DMS153 treated with DMSO at 0.1 percent for 48 hours (cell line): ENCODE measurements at regions not wholly inside any gene's neighbourhood (a gene's known extent, or its start where the extent isn't known, plus 50 kb on each side); places are given as distances from the start of the nearest gene placed in this dataset.

Experiments
- DNase-seq: peaks from one replicate; lab custom pipeline; 2025; ENCODE audit not compliant: unreplicated experiment; lab: John Stamatoyannopoulos, UW

DNA sequence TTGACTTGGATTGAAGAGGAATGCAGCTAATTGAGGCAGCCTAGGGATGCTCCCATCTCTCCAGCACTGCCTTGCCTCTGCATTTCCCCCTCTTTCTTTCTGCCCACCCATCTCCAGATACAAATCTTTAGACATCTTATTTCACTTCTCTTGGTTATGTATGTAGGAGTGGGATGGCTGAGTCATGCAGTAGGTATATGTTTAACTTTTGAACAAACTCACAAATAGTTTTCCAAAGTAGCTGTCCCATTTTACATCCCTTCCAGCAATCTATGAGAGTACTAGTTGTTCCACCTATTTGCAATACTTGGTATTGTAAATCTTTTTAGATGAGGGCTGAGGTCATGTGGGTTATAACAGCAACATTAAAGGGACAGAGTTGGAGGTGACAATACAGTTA lies 329.9 kb downstream of the DYSF start:
- no peak for DNase-seq

DNA sequence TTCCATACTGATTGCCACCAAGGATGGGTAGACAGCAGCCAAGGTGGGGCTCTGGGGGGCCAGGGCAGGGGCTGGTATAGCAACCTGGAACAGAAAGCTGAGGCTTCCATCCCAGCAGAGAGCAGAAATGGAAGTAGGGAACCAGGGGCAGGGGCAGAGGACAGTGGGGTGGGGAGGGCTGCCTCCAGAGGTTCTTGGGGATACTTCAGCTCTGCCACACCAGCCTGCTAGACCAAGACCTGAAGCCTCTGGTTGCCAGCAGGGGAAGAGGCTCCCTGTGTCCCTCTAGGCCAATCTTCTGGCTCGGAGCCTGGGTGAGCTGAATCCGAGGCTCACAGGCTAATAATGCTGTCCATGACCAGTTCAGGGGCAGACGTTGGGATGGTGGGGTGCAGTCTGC lies 329.0 kb downstream of the DYSF start:
- DNase-seq: no peak

DNA sequence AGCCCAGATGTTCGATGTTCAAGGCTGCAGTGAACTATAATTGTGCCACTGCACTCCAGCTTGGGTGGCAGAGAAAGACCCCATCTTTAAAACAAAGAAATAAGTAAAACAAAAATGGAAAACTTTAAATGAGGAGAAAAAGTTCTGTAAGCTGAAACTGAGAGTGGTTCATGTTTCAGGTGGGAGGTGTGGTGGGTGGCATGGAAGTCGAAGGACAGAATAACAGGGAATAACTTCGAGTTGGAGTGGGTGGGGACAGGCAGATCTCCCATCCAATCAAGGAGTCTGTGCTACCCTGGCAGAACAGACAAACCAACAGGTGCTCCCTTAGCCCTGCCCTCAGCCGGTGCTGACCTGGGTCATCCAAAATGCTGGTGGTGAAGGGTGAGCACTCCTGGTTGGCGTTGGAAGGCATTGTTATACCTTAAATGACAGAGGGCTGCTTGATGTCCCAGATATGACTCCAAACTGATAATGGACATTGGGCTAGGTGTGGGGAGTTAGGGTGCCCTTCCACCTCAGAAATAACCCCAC lies 328.4 kb downstream of the DYSF start:
- no peak for DNase-seq

DNA sequence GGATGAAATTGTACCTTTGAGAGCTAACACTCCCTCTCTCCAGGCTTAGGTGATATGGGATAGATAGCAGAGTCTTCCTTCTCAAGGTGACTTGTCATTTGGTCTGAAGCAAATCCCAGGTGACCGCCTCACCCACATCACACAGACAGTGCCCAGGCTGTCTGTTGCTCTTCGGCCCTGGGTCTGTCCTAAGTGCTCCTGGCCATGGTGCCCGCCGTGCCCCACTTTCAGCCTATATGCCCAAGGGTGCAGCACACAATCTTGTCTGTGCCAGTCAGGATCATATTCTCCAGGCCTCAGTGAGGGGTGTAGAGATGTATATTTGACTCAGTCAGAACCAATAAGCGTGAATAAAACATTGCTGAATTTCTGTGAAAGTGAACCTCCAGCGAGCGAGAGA lies 326.8 kb downstream of the DYSF start:
- DNase-seq: no peak

DNA sequence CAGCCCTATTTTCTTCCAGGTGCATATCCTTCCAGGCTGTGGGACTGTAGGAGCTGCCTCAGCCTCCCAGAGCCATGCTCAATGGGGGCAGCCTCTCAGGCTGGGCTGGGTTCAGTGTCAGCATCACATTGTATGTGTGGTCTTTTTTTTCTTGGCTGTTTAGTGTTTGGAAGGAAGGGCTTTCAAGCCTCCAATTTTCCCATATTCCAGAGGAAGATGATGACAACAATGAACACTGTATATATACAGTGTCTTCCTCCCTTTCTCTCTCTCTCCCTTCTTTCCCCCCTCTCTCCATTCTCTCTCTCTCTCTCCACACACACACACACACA lies 326.4 kb downstream of the DYSF start:
- DNase-seq: no peak

DNA sequence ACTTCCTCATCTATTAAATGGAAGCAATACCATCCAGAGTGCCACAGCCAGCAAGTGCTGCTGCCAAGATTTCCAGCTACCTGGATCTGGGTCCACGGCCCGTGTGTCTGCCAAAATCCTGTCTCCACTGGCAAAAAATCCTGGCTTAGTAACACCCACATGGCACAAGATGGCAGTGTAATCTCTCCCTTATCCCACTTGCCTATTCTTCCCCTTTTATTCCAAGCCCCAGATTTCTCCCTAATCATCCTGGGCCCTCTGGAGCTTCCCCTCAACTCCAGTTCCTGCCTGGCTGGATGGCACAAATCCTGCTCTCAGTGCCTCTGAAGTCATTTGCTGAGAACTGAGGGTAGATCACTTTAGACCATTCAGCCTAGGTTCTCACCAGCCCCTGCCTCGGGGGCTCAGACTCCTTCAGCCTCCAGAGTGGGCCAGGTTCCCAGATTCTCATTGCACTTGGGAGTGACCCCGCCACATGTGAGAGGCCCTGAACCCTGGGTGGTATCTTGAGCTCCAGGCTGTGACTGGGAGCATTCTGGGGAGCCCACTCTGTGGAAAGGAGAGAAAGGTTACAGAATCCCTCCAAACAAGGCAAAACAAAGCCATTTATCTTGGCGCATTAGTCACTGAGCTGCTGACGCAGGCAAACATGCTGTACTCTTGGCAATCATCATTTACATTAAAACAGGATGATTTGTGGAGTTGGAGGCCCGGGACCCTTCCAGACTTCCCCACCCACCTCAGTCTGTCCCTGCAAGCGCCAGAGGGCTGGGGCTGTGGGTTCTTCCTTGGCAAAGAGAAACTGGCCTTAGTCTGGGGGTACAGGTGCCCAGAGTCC lies 325.8 kb downstream of the DYSF start:
- DNase-seq: no peak

DNA sequence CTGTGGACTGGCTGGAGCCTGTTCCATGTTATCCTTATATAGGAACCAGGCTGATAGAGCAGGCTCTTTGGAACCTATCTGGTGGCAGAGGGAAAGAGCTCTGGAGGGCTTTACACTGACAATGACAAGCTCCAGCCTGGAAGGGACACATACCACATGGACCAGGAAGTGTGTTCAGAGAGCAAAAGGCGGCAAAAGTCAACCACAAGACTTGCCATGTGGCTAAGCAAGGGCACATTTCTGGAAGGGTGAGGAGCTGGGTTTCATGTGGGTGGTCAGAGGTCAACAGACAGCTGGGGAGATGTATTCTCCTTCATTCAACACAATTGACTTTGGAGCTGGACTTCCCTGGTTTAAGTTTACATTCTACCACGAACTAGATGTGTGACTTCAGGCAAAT lies 325.2 kb downstream of the DYSF start:
- no peak for DNase-seq

DNA sequence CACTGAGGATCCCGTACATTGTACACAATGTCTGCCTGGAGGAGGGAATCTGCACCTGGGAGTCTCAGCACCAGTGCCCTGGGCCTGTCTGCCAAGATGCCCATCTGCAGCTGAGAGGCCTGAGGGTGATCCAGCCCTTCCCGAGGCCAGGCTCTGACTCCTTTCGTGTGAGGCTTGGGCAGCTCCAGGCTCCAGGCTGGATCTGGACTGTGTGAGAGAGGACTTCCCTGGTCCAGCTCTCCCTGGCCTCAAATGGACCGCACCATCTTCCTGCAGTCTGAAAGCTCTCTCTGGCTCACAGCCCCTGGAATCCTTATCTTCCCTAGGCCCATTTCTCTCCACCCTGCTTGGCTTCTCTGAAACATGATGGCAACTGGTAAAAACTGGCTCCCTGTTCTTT lies 324.6 kb downstream of the DYSF start:
- DNase-seq: no peak

DNA sequence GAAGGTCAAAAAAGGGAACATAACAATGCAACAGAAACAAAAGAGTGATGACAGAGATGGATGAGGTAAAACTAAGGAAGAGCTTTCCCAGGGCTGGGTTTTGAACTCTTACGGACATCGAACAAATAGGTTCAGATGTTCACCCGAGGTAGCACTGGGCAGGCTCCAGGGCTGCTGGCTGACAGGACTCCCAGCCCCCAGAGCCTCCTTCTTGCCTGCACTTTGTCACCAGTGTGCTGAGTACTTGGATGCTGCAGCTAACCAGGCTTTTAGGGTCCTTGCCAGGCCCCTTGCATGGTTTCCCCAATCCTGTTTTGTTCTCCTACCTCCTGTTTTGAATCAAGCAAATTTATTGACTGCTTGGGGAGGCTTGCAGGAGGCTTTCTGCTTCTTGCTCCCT lies 322.9 kb downstream of the DYSF start:
- no peak for DNase-seq

DNA sequence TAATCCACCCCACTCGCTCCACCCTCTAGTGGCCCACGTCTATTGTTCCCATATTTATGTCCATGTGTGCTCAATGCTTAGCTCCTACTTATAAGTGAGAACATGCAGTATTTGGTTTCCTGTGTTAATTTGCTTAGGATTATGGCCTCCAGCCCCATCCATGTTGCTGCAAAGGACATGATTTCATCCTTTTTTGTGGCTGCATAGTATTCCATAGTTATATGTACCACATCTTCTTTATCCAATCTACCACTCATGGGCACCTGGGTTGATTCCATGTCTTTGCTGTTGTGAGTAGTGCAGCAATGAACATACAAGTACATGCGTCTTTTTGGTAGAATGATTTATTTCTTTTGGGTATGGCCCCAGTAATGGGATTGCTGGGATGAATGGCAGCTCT lies 319.9 kb downstream of the DYSF start:
- DNase-seq: no peak

DNA sequence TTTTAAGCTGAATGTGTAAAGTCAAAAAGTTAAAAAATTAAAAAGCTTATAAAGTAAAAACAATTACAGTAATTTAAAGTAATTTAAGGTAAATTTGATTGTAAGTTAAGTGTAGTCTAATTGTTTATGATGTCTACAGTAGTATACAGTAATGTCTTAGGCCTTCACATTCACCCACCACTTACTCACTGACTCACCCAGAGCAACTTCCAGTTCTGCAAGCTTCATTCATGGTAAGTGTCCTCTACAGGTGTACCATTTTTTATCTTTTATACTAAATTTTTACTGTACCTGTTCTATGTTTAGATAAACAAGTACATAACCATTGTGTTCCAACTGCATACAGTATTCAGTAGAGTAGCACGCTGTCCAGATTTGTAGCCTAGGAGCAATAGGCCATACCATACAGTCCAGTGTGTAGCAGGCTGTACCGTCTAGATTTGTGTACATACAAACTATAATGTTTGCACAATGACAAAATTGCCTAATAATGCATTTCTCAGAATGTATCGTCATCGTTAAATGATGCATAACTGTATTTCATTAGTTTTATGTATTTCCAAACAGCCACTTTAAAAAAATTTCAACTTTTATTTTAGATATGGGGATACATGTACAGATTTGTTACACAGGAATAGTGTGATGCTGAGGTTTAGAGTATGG lies 319.3 kb downstream of the DYSF start:
- DNase-seq: no peak

DNA sequence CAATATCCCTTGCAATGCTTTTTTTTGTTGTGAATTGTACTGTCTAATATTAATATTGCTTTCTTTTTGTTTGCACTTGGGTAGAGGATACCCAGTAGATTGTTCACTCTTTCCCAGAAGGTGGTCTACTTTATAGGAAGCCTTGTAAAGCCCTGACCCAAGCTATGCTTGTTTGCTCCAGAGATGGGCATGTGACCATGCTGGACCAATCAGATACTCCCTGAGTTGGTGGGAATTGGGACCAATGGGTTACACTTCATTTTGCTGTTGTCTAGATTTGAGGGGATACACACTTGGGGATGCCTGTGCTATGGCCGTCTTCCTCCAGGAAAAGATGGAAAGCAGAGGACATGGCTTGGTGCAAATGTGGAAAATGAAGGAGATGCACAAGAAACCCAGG lies 314.3 kb downstream of the DYSF start:
- no peak for DNase-seq

DNA sequence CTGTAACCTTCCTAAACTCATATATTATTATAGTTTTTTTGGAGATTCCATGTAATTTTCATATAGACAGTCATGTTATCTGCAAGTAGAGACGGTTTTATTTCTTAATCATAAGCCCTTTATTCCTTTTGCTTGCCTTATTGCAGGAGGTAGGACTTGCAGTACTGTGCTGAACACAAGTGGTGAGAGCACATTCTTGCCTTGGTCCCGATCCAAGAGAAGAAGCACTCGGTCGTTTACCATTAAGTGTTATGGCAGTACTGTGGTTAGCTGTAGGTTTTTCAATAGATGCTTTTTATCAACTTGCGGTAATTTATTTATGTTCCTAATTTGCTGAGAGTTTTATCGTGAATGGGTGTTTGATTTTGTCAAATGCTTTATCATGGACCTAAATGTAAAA lies 305.7 kb downstream of the DYSF start:
- no peak for DNase-seq

DNA sequence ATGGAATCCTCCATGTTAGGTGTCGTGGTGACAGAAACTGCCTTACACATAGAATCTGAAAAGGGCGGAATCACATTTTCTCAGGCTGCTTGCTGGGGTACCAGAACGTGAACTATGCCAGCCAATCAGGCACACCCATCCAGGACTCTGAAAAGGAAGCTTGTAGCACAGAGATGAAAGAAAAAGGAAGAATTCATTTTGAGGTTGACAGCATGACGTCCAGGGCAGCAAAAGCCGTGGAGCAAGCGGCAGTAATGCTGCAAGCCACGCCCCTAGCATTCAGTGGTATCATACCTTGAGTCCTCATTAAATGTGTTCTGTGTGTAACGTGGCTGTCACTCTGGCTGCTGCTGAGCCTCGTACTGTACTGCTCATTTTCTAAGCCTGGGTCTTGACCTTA lies 304.0 kb downstream of the DYSF start:
- DNase-seq: no peak

DNA sequence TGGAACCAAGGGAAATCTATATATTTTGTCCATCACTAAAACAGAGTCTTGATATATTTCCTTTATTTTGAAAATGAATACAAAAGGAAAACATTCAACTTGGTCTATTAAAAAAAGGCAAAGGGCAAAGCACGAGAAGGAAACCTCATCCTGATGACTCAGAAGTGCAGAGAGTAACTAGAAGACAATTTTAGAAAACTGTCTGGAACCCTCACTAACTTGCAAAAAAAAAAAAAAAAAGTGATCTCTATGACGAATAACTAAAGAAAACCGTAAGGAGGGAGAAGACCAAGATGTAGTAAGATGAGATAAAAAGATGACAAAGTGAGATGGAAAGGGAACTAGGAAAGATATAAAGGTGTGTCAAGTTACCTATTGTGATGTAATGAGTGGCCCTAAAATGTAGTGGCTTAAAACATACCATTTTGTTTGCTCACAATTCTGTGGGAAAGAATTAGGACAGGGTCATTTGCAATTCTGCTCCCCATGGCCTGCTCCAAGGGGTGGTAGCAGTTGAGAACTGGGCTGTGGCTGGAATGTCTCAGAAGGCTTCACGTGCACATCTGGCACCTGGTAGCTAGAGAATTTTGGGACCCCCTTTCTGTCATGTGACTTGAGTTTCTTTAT lies 303.0 kb downstream of the DYSF start:
- no peak for DNase-seq

DNA sequence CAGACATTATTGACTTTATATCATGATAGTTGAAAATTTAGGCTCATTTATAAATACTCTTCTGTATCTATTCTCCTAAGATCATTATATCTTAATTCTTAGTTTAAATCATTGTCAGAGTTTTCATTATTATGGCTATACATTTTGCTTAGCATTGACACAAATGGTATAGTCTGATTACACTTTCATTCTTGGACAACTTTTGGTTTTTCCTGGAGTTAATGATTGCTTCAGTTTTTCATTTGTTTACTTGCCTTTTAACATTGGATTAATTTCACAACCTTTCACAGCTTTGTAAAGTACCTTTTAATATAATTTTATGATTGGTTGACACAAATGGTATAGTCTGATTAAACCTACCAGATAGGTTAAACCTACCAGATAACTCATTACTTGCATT lies 298.2 kb downstream of the DYSF start:
- no peak for DNase-seq

DNA sequence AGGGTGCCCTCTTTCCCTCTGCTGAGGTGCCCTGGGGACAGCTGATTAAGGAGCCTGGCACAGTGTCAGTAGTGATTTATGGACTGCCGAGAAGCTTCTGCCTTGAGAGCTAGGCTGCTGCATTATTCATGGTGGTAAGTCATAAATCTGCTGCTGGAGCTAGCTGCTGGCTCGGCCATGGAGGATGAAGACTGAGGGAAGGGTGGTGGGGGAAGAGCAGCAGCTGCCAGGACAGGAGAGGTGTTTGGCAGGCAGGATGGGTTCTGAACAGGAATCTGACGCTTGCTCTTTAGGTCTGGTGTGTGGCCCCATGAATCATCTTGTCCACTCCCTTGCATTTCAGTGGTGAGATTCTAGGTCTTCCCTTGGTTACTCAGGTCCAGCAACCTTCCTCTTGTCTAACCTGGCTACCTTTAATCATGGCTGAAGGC lies 296.3 kb downstream of the DYSF start:
- no peak for DNase-seq

DNA sequence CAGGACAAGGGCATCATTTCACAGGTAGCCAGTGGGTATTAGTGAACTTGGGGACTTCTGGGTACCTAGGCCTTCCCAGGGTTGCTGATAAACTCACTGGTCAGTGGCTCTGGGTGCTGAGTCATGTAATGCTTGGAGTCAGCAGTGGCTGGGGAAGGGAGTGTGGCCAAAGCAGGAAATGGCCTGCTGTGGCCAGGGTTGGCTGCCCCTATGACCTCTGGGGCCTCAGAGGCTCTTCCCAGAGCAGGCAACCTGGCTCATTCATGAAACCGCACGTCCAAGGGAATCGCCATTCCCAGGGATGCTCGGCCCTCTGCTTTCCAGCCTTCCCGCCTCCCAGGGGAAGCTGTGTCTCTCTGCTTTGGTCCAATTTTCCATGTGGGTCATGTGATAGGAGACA lies 294.9 kb downstream of the DYSF start:
- no peak for DNase-seq

DNA sequence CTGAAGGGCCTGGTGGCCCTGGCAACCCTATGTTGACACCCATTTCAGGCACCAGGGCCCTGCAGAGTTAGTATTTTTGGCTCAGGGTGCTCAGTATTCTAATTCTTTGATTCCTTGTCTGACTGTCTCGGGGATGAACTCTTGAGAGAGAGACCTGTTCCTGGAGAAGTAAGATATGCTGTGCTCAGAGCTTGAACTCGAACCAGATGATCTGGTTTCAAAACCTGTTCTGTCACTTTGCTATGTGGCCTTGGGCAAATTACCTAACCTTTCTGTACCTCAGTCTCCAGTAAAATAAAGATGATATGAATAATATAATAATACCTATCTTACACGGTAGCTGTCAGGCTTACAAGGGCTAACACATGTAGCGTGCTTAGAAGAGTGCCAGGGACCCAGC lies 294.2 kb downstream of the DYSF start:
- no peak for DNase-seq

DNA sequence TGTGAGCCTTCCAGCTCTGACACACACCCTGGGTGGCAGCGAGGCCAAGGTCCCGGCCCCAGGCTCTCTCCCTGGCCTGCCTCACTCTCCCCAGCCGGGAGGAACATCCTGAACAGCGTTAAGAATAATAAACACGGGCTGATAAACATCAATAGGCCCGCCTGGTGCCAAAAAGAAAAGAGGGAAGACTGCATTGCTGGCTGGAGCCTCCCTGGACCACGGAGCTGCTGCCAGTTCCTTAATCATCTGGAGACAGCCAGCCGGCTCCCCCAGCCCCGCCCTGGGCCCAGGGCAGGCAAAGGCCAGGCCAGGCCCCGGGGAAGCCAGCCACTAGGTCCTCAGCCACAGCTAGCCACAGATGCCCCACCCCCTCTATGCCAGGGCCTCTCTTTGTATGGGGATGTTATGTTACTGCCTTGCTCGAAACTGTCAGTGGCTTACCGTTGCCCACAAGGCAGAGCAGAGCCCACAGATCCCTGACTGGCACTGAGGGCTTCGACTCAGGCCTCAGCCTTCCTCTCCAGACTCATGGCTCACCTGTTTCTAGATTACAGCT lies 293.7 kb downstream of the DYSF start:
- DNase-seq: no peak

DNA sequence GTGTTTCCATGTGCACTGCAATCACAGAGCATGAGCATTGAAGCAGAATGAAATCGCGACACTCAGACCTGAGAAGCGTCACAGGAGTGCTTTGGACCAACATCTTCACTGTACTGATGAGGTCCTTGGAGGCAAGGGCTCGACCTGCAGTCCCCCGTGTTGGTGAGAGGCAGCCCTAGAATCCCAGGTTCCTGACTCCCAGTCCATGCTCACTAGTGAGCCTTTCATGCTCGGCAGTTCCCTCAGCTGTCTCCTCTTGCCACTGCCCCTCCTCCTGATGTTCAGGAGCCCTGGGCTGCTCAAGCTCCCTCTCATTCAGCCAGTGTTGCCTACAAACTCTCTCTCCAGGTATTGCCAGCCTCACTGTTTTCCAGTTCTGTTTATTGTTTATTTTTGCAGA lies 291.4 kb downstream of the DYSF start:
- no peak for DNase-seq
